GM19463 (cell line): ENCODE measurements at regions not wholly inside any gene's neighbourhood (a gene's known extent, or its start where the extent isn't known, plus 50 kb on each side); places are given as distances from the start of the nearest gene placed in this dataset.

Source experiments
- ATAC-seq: cut with Tn5 transposase; IDR thresholded peaks from one replicate; pipeline ENCODE4 v1.9.1; 2021; ENCODE audit warnings: mild to moderate bottlenecking, moderate library complexity; ENCODE audit not compliant: unreplicated experiment

DNA sequence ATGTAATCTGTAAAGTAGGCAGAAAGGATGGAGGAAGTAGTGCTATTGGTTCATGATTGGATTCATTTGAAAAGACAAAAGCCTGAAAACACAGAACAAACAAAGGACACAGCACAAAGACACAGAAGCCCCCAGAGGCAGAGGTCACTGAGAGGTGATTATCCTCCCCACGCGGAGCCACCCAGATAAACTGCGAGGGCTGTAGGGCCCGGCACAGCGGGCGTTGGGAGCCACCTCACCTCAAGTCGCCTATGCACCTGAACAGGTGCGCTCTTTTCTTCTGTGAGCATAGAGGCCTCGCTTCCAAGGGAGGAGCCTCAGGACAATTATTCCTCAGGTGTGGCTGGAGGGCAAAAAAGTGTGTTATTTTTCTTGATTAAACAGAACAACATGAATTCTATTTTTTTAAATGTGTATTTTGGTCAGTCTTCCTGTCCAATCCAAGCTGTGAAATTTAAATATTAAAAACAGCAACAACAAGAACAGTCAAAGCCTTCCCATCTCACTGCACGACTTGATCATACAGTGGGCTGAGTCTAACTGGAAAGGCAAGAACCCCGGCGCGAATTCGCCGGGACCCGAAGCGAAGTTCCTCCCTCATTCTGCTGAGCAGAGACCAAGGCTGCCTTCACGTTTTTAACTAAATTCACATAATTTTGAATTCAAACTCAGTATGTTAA lies 205.3 kb downstream of the THBS2 start:
- no peak for ATAC-seq

- no peak for ATAC-seq
Measured at GRCh38 chr6:169047345-169047744, 206.3 kb downstream of the THBS2 start.

DNA sequence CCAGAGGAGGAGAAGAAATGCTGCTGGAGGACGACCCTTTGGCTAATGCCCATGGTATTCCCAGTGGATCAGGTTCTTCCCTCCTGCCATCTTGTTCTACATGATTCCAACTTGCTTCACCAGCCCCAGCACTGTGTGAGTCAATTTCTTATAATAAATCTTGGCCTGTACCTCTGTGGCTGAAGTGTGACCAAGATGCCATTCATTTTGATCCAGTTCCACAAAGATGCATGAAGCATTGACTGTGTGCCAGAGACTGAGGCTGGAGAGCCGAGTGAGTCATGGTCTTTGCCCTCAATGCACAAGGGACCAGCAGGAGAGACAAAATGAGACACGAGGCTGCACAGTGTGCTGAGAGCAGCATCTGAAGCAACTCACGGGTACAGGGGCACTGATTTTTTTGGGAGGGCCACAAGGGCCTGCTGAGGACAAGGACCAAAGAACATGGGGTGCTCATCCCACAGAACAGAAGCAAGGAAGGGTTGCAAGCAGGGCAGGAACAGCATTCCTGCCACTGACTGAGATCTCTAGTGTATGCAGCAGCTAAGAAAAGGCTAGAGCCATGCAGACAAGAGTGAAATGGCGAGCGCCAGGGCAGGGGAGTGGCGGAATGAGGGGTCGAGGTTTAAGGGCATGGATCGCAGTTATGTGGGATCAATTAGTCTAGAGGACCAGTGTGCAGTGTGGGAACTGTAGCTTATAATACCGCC lies 207.0 kb downstream of the THBS2 start:
- ATAC-seq: no peak

DNA sequence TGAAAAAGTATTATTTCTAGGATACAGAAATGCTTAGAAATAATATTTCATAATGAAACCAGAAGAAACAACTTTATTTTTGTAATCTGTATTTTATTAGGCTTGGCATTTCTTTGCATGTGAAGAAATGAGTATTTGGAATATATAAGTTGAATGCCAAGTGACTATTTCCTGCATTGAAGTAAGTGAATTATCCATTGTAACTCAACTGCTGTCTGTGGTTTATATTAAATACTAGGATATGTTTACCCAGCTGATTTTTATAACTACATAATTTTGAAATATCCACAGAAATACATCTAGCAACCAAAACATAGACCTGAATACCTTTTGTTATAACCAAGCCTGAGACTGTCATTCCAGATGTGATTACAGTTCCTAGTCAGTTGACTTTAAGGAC lies 207.6 kb downstream of the THBS2 start:
- no peak for ATAC-seq

GRCh38 chr6:169045486-169045885 lies 208.2 kb downstream of the THBS2 start:
- no peak for ATAC-seq

DNA sequence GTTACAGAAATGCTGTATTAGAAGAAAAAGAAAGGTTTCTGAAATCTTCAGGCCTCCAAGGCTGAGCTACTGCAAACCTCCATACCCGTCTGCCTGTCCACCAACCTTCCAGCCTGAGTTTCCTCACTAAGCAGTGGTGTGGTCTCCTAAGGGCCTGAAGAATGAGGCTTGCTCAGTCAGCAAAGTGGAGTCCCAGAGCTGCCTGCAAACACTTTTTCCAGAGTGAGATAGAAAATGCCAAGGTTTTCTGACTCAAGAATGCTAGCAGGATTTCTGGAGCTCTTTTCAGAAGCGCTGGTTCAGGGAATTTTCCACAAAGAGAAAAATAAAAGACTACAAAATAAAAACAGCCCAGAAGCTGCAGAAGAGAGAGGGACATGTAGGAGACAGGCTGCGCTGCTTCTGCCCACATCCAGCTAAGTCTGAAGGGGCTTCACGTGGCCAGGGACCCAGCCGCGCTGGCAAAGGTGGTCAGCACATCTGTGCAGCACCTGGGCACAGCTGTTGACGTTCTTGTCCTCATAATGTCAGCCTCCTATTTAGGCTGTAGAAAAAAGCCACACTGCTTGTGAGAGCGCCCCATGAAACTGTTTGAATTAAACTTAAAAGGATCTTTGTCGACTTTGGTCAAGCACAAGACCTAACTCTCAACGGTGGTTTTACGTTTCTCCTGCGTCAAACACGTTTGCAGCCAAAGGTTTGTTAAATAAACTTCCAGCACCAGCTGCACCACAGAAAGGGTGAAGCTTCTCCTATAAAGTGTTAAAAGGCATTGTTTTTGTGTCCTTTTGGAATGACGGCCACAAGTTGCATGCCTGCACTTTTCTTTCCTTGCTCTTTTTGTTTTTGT lies 209.0 kb downstream of the THBS2 start:
- ATAC-seq: no peak

- ATAC-seq: no peak
Measured at GRCh38 chr6:169042061-169042460, 211.6 kb downstream of the THBS2 start.

DNA sequence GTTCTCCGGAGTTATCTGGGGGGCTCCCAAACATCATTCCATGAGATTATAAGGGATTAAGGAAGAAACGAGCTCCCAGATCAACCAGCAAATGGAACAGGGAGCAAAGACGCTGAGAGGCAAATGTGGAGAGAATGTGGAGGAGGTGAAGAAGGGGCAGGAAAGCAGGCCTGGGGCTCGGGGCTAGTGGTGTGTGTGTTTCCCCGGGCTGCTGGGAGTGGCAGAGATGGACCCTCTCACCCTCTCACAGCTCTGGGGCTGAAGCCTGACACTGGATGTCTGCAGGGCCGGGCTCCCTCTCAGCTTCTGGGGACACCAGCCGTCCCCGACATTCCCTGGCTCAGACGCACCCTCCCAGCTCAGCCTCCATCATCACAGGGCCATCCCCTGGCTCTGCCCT lies 212.6 kb downstream of the THBS2 start:
- ATAC-seq: no peak

DNA sequence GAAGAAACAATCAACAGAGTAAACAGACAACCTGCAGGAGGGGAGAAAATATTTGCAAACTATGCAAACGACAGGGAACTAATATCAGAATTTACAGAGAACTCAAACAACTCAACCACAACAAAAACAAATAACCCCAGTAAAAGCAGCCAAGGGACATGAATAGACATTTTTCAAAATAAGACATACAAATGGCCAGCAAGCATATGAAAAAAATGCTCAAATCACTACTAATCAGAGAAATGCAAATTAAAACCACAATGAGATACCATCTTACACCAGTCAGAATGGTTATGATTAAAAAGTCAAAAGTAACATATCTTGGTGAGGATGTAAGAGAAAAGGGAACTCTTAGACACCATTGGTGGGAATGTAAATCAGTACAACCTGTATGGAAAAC lies 215.0 kb downstream of the THBS2 start:
- no peak for ATAC-seq

- ATAC-seq: no peak
Measured at GRCh38 chr6:169035385-169036240, 218.0 kb downstream of the THBS2 start.

GRCh38 chr6:169034516-169035167 lies 219.0 kb downstream of the THBS2 start:
- ATAC-seq: no peak

GRCh38 chr6:169029861-169030260 lies 223.8 kb downstream of the THBS2 start:
- ATAC-seq: no peak

DNA sequence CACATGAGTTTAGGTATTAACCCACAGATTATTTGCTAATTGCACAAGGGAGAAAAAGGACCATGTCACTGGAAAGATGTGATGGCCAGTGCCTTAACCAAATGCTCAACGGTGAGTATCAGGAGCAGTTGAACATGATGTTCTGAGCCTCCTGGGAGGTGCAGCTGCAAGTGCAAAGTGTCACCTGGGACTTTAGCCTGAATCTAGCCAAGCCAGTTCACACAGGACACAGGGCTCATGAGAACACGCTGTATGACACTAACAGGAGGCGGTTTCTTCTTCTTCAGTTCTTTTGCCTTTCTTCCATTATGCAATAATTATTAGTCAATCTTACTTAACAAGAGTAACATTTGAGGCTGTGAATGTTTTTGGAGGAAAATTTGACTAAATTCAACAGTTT lies 225.3 kb downstream of the THBS2 start:
- no peak for ATAC-seq

DNA sequence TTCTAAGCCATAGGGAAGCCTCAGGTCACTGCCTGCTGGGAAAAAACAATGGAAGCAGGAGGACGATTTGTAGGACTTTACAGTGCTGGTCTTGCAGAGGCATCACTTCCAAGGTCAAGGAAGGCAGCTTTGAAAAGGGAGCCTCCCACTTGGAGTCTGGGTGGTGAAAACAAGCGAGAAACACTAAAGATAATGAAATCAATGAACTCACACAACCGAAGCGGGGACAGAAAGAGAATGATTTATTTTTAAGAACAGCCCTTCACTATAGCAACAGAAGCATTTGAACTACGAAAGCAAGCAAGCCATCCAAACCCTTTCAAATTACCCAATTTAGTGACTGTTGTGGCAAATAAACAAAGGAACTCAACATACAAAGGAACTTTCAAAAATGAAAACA lies 227.5 kb downstream of the THBS2 start:
- no peak for ATAC-seq

GRCh38 chr6:169024047-169024660 lies 229.5 kb downstream of the THBS2 start:
- no peak for ATAC-seq

DNA sequence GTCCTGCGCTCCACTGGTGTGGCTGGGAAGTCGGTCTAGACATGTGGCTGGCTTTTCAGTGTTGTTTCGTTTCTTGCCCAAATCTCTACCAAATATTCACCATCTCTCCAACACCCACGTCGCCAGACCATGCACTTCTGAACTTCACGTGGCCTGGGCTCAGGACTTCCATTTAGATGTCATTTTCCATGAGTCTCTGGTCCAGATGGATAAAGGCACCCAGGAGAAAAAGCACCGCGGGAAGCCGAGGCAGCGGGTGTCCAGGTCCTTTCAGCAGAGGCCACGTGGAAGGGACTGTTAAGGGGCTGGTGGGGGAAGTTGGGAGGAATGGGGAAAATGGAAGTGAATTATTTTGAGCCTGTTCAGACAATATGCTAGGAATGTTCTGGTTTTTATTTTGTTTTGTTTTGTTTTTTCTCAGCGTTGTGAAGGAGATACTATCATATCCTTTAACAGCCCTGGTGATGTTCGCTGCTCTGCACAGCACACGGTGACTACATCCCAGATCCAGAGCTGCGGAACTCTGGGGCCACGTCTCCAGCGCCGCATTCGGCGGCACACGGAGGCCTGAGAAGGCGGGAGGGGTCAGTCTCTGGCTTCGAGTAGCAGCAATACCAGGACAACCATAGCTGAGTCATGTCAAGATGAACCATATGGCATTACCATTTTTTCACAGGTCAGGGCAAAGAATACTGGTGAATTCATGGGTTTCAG lies 230.3 kb downstream of the THBS2 start:
- no peak for ATAC-seq

DNA sequence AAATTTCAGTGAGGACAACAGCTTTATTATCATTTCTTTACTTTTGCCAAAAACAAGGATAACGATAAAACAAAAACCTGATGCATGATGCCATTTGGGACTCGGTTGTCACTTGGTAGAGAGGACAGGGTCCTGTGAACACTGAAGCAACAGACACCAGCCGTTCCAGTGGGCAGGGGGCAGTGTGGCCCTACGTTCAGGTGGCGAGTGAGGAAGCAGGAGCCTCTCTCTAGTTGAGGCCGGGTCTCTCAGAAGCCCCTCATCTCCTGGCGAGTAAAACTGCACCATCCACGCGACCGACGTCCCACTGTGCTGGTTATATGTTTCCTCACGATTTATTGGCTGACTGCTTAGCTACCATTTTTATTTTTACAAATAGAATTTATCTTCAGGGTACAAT lies 231.6 kb downstream of the THBS2 start:
- ATAC-seq: no peak

DNA sequence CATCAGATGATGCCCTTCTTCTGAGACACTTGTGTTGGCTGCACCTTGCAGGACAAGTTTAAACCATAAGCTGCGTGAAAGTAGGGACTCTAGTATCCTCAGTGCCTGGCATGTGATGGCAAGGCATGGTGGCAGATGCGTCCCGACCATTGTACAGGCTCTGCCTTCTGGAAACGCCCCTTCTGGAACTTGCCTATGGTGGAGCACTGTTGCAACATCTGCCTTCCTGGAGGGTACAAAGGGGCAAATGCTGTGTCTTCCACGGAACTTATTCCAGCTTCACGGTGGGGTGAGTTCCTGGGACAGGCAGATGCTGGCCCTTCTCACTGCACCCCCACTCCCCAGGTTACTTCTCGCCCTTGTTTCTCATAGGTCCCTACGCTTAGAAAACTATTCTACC lies 232.8 kb downstream of the THBS2 start:
- no peak for ATAC-seq

GRCh38 chr6:169019727-169020491 lies 233.7 kb downstream of the THBS2 start:
- no peak for ATAC-seq
